K562 (cell line): ENCODE measurements at regions not wholly inside any gene's neighbourhood (a gene's known extent, or its start where the extent isn't known, plus 50 kb on each side); places are given as distances from the start of the nearest gene placed in this dataset.

Experiments
- ATAC-seq: fragments of 200-7000 bp; cut with Tn5 transposase; 3 replicates; pipeline ENCODE4 v1.9.1; 2020; ENCODE audit warnings: moderate library complexity
- BruUV-seq: library from RNA; stranded (reverse); fragments of 400-500 nt; replicated peaks from 2 replicates; lab custom pipeline; 2021; lab: Mats Ljungman, UMichigan
- CTCF ChIA-PET: fragments of 300-600 bp; formaldehyde crosslinking; extraction: SDS; loops from one replicate; lab custom pipeline; 2021; ENCODE audit warnings: low intra/inter-chr PET ratio; lab: Yijun Ruan, JAX
- POLR2A ChIA-PET: fragments of 300-600, 350-650 bp; sonication (Branson Sonifier 250); formaldehyde crosslinking; extraction: SDS; loops from one replicate; lab custom pipeline; 2021; ENCODE audit warnings: antibody characterized with exemption, inconsistent platforms; lab: Yijun Ruan, JAX
- DNase-seq, 4 experiments: peaks; one replicate each; pipeline versions ENCODE4 v3.0.0 to v3.0.0-alpha.2; 2011 to 2018; ENCODE audit warnings: low spot score in 3 of 4, mixed read lengths in 3 of 4; ENCODE audit errors: extremely low read depth in 1 of 4
- FAIRE-seq: peaks from 2 replicates; lab custom pipeline; 2011; peaks lifted over from hg19 to GRCh38; lab: Jason Lieb, UNC
- H2AFZ ChIP-seq: 2 replicates; pipeline ENCODE4 v1.6.0; 2011; ENCODE audit warnings: low read depth, low read length, control low read depth, inconsistent platforms
- H3K27ac ChIP-seq: fragments of 200-600 bp; 3 replicates; pipeline ENCODE4 v1.8.0; 2011; ENCODE audit warnings: low read depth, mild to moderate bottlenecking, control low read depth, inconsistent platforms, low read length, moderate library complexity, mixed read lengths; ENCODE audit errors: extremely low read depth
- H3K27me3 ChIP-seq, 2 experiments: fragments of 300-600 bp in 1 of 2; 2 replicates in 1 of 2; 3 replicates in 1 of 2; pipeline versions ENCODE4 v1.6.0 to v1.8.0; 2011; ENCODE audit warnings: inconsistent platforms in 2 of 2, low read length in 2 of 2, mild to moderate bottlenecking in 1 of 2, mixed read lengths in 1 of 2, moderate library complexity in 1 of 2; ENCODE audit not compliant: control insufficient read depth in 2 of 2, insufficient read depth in 2 of 2
- H3K36me3 ChIP-seq: fragments of 300-600 bp; 3 replicates; pipeline ENCODE4 v1.8.0; 2011; ENCODE audit warnings: mild to moderate bottlenecking, low read length, inconsistent platforms; ENCODE audit not compliant: control insufficient read depth, insufficient read depth
- H3K4me1 ChIP-seq, 2 experiments: fragments of 200-600 bp in 1 of 2; replicated peaks in 1 of 2; 2 replicates in 1 of 2; 3 replicates in 1 of 2; pipeline versions ENCODE4 v1.5.1 to v1.8.0; 2011; ENCODE audit warnings: inconsistent platforms in 2 of 2, low read length in 2 of 2, mild to moderate bottlenecking in 1 of 2, mixed read lengths in 1 of 2, moderate library complexity in 1 of 2; ENCODE audit not compliant: control insufficient read depth in 2 of 2, insufficient read depth in 2 of 2
- H3K4me2 ChIP-seq: 2 replicates; pipeline ENCODE4 v1.6.1; 2011; ENCODE audit warnings: low read length, control low read depth, inconsistent platforms, mixed read lengths; ENCODE audit not compliant: insufficient read depth
- H3K4me3 ChIP-seq: fragments of 200-600 bp; sonication (generic), shearing (Covaris generic); 2 replicates; pipeline ENCODE4 v1.5.1; 2016; ENCODE audit warnings: control low read depth, inconsistent platforms
- H3K79me2 ChIP-seq: fragments of 200-600 bp; 3 replicates; pipeline ENCODE4 v1.8.0; 2011; ENCODE audit warnings: low read length, inconsistent platforms; ENCODE audit not compliant: control insufficient read depth, insufficient read depth
- H3K9ac ChIP-seq, 2 experiments: 2 replicates each; pipeline versions ENCODE4 v1.6.0 to v1.6.1; 2011; ENCODE audit warnings: low read depth in 2 of 2, low read length in 2 of 2, control low read depth in 1 of 2, inconsistent platforms in 1 of 2, mild to moderate bottlenecking in 1 of 2, mixed read lengths in 1 of 2; ENCODE audit not compliant: insufficient read depth in 1 of 2
- H3K9me1 ChIP-seq: one replicate; pipeline ENCODE4 v1.6.0; 2011; ENCODE audit warnings: inconsistent platforms, mild to moderate bottlenecking, low read length, moderate library complexity; ENCODE audit not compliant: control insufficient read depth, insufficient read depth
- H3K9me3 ChIP-seq: replicated peaks from 2 replicates; pipeline ENCODE4 v1.5.1; 2011; ENCODE audit warnings: low read depth, low read length, inconsistent platforms; ENCODE audit not compliant: control insufficient read depth, insufficient read depth
- H4K20me1 ChIP-seq: replicated peaks from 2 replicates; pipeline ENCODE4 v1.6.1; 2011; ENCODE audit warnings: low read length, inconsistent platforms, mixed read lengths; ENCODE audit not compliant: control insufficient read depth, insufficient read depth
- ASH1L ChIP-seq: fragments of 450-650 bp; IDR thresholded peaks from 2 replicates; pipeline ENCODE4 v1.6.1; 2018; ENCODE audit warnings: borderline replicate concordance, mild to moderate bottlenecking, low read depth; ENCODE audit not compliant: partially characterized antibody
- ATF1 ChIP-seq, 2 experiments: fragments of 450-650 bp in 1 of 2; IDR thresholded peaks; 2 replicates each; pipeline ENCODE4 v1.6.1; 2016; ENCODE audit warnings: missing compliant biosample characterization in 1 of 2, missing genetic modification characterization in 1 of 2
- CBFA2T2 ChIP-seq: fragments of 450-650 bp; conservative IDR thresholded peaks from 2 replicates; pipeline ENCODE4 v1.6.1; 2017; ENCODE audit warnings: mild to moderate bottlenecking
- FOXA1 ChIP-seq: fragments of 450-650 bp; IDR thresholded peaks from 2 replicates; pipeline ENCODE4 v1.6.1; 2016; ENCODE audit warnings: mild to moderate bottlenecking, borderline replicate concordance
- HDAC1 ChIP-seq, 2 experiments: fragments of 450-650 bp; IDR thresholded peaks; 2 replicates each; pipeline ENCODE4 v1.6.1; 2016 to 2017; ENCODE audit warnings: inconsistent platforms in 1 of 2, mild to moderate bottlenecking in 1 of 2, moderate library complexity in 1 of 2
- HIVEP1 ChIP-seq: fragments of 250-450 bp; sonication (Bioruptor Pico); IDR thresholded peaks from 2 replicates; pipeline ENCODE4 v1.4.0; 2020; ENCODE audit warnings: mild to moderate bottlenecking
- KDM5B ChIP-seq: fragments of 200-600 bp; sonication (generic); IDR thresholded peaks from 2 replicates; pipeline ENCODE4 v1.6.1; 2012; ENCODE audit warnings: low read depth, mild to moderate bottlenecking, moderate library complexity, low read length, control low read depth, inconsistent platforms; ENCODE audit not compliant: insufficient replicate concordance
- MCM2 ChIP-seq: fragments of 450-650 bp; IDR thresholded peaks from 2 replicates; pipeline ENCODE4 v1.6.1; 2017; ENCODE audit warnings: low read depth, mild to moderate bottlenecking
- NCOA6 ChIP-seq: fragments of 450-650 bp; IDR thresholded peaks from 2 replicates; pipeline ENCODE4 v1.6.1; 2017; ENCODE audit warnings: mild to moderate bottlenecking
- PML ChIP-seq: IDR thresholded peaks from 2 replicates; pipeline ENCODE4 v1.6.1; 2012; ENCODE audit warnings: low read length, inconsistent platforms
- ZNF121 ChIP-seq: sonication (generic); formaldehyde crosslinking; conservative IDR thresholded peaks from 2 replicates; pipeline ENCODE4 v1.8.0; 2022; ENCODE audit warnings: missing genetic modification reagents
- WGBS: fragments of 100-300 bp; shearing (Covaris generic); methylation state at CpG from one replicate; pipeline ENCODE4 v1.1.6; 2016; ENCODE audit warnings: low coverage, mixed read lengths; ENCODE audit not compliant: insufficient coverage; ENCODE audit errors: missing lambda C conversion rate; 5-methylcytosine and 5-hydroxymethylcytosine counted together
- in situ Hi-C: fragments of 300-500 bp; cut with MboI; formaldehyde crosslinking; loops from 4 replicates; pipeline ENCODE4 v1.15.0; 2018; ENCODE audit warnings: inconsistent platforms, mixed read lengths
- intact Hi-C: fragments of 100-400 bp; cut with micrococcal nuclease; formaldehyde crosslinking; loops from 2 replicates; pipeline ENCODE4 v1.14.2; 2022
- TF ChIP-seq, protein P1 (sequence below): fragments of 450-650 bp; IDR thresholded peaks from 2 replicates; pipeline ENCODE4 v1.6.1; 2014; ENCODE audit warnings: low read depth, mild to moderate bottlenecking, moderate library complexity, borderline replicate concordance
- TF ChIP-seq, protein P2 (sequence below): fragments of 250-450 bp; sonication (Bioruptor Pico); IDR thresholded peaks from 2 replicates; pipeline ENCODE4 v1.8.0; 2021; ENCODE audit warnings: mild to moderate bottlenecking, moderate library complexity
- TF ChIP-seq, protein P3 (sequence below), 2 experiments: fragments of 450-650 bp; IDR thresholded peaks; 2 replicates each; pipeline ENCODE4 v1.6.1; 2018; ENCODE audit warnings: mild to moderate bottlenecking in 2 of 2, low read depth in 1 of 2; ENCODE audit not compliant: partially characterized antibody in 2 of 2
- TF ChIP-seq, protein P4 (sequence below): IDR thresholded peaks from 3 replicates; pipeline ENCODE4 v1.6.1; 2011; ENCODE audit warnings: borderline replicate concordance, mild to moderate bottlenecking; ENCODE audit not compliant: insufficient read length, insufficient read depth

DNA sequence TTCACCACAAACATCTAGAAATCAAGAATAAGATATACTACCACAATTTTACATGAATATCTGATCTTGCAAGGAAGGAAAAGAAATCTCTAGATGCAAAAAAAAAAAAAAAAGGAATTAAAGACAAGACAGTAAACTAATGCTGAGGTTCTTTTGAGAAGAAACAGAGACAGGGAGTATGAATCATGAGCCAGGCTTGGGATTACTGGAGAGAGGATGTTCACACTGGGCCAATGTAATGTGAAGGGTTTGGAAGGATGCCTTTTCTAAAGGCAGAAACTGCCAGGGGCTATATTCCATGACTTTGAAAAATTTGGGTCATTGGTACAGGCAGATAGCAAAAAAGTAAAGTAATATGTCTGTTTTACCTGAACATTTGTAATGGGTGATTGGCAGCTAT, 573.0 kb upstream of the IGFBP3 start (continued):
- TF ChIP-seq PML = no peak
- no peak for TF ChIP-seq CBFA2T2
- no peak for TF ChIP-seq KDM5B
- TF ChIP-seq, protein P1, sequence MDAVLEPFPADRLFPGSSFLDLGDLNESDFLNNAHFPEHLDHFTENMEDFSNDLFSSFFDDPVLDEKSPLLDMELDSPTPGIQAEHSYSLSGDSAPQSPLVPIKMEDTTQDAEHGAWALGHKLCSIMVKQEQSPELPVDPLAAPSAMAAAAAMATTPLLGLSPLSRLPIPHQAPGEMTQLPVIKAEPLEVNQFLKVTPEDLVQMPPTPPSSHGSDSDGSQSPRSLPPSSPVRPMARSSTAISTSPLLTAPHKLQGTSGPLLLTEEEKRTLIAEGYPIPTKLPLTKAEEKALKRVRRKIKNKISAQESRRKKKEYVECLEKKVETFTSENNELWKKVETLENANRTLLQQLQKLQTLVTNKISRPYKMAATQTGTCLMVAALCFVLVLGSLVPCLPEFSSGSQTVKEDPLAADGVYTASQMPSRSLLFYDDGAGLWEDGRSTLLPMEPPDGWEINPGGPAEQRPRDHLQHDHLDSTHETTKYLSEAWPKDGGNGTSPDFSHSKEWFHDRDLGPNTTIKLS = no peak
- no peak for TF ChIP-seq ATF1 (CRISPR knock-in tag; IDR thresholded peaks at IDR 0.05)
- no peak for TF ChIP-seq ATF1 (tag; IDR thresholded peaks at IDR 0.05)
- TF ChIP-seq NCOA6 = no peak
- TF ChIP-seq, protein P2, sequence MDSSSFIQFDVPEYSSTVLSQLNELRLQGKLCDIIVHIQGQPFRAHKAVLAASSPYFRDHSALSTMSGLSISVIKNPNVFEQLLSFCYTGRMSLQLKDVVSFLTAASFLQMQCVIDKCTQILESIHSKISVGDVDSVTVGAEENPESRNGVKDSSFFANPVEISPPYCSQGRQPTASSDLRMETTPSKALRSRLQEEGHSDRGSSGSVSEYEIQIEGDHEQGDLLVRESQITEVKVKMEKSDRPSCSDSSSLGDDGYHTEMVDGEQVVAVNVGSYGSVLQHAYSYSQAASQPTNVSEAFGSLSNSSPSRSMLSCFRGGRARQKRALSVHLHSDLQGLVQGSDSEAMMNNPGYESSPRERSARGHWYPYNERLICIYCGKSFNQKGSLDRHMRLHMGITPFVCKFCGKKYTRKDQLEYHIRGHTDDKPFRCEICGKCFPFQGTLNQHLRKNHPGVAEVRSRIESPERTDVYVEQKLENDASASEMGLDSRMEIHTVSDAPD (CRISPR knock-in tag) = no peak

DNA sequence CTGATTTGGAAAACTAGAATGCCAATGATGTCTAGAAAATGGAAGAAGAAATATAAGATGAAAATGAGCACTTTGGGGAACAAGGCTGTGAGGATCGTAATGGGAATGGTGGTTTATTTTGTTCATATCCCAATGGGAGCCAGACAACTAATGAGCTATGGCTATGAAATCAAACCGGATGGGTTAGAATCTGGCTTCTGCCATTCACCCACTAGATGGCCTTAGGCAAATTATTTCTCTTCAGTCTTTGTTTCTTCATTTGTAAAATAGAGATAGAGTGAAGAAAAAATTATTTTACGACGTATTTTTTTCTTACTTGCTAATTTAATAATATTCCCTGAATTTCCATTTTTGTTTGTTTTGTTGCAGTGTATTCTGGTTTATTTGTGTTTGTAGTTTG, 572.1 kb upstream of the IGFBP3 start:
- intact Hi-C loops (no loop called here), in situ Hi-C loops (no loop called here)
- DNase-seq = no peak
- ATAC-seq = no peak
- no peak overlapping the region for H3K9ac ChIP-seq
- H4K20me1 ChIP-seq = no peaks in the 10 kb centered on the region
- H3K9me3 ChIP-seq = peaks cover 2% of the 10 kb centered on the region; the same call in 1 of the 2 replicates
- WGBS = 1% methylated on average over 4 of the region's 4 CpGs
- no peaks in the 10 kb centered on the region for H3K4me1 ChIP-seq
- no peaks in the 10 kb centered on the region for H3K27me3 ChIP-seq
- H3K79me2 ChIP-seq = no peaks in the 10 kb centered on the region
- FAIRE-seq = no peak
- H3K4me3 ChIP-seq = no peak overlapping the region
- H3K36me3 ChIP-seq = no peaks in the 10 kb centered on the region
- BruUV-seq = no TSS peak
- ChIA-PET CTCF (no interaction called here), POLR2A (no interaction called here)
- H3K9me1 ChIP-seq = no peaks in the 10 kb centered on the region
- H2AFZ ChIP-seq = no peak overlapping the region
- H3K4me2 ChIP-seq = no peak overlapping the region
- no peak overlapping the region for H3K27ac ChIP-seq
- TF ChIP-seq FOXA1 = no peak
- no peak for TF ChIP-seq ASH1L
- TF ChIP-seq HDAC1 (IDR thresholded peaks at IDR 0.05) = no peak
- TF ChIP-seq, protein P3, sequence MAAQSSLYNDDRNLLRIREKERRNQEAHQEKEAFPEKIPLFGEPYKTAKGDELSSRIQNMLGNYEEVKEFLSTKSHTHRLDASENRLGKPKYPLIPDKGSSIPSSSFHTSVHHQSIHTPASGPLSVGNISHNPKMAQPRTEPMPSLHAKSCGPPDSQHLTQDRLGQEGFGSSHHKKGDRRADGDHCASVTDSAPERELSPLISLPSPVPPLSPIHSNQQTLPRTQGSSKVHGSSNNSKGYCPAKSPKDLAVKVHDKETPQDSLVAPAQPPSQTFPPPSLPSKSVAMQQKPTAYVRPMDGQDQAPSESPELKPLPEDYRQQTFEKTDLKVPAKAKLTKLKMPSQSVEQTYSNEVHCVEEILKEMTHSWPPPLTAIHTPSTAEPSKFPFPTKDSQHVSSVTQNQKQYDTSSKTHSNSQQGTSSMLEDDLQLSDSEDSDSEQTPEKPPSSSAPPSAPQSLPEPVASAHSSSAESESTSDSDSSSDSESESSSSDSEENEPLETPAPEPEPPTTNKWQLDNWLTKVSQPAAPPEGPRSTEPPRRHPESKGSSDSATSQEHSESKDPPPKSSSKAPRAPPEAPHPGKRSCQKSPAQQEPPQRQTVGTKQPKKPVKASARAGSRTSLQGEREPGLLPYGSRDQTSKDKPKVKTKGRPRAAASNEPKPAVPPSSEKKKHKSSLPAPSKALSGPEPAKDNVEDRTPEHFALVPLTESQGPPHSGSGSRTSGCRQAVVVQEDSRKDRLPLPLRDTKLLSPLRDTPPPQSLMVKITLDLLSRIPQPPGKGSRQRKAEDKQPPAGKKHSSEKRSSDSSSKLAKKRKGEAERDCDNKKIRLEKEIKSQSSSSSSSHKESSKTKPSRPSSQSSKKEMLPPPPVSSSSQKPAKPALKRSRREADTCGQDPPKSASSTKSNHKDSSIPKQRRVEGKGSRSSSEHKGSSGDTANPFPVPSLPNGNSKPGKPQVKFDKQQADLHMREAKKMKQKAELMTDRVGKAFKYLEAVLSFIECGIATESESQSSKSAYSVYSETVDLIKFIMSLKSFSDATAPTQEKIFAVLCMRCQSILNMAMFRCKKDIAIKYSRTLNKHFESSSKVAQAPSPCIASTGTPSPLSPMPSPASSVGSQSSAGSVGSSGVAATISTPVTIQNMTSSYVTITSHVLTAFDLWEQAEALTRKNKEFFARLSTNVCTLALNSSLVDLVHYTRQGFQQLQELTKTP (IDR thresholded peaks at IDR 0.05; ENCODE audit: low read depth in 1 of 2, partially characterized antibody in 2 of 2) = no peak
- TF ChIP-seq, protein P4, sequence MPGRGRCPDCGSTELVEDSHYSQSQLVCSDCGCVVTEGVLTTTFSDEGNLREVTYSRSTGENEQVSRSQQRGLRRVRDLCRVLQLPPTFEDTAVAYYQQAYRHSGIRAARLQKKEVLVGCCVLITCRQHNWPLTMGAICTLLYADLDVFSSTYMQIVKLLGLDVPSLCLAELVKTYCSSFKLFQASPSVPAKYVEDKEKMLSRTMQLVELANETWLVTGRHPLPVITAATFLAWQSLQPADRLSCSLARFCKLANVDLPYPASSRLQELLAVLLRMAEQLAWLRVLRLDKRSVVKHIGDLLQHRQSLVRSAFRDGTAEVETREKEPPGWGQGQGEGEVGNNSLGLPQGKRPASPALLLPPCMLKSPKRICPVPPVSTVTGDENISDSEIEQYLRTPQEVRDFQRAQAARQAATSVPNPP = no peak
- no peak for TF ChIP-seq MCM2
- TF ChIP-seq HIVEP1 (CRISPR knock-in tag) = no peak
- TF ChIP-seq ZNF121 (CRISPR knock-in tag) = no peak
